IMR-90 (cell line): ENCODE measurements at regions not wholly inside any gene's neighbourhood (a gene's known extent, or its start where the extent isn't known, plus 50 kb on each side); places are given as distances from the start of the nearest gene placed in this dataset.

Experiments used
- ATAC-seq: fragments of 200-7000 bp; cut with Tn5 transposase; 2 replicates; pipeline ENCODE4 v1.9.1; 2020; ENCODE audit warnings: low read depth, mild to moderate bottlenecking, moderate library complexity
- BruUV-seq: library from RNA; stranded (reverse); fragments of 400-500 nt; replicated peaks from 2 replicates; lab custom pipeline; 2021; lab: Mats Ljungman, UMichigan
- CTCF ChIA-PET: fragments of 300-600 bp; formaldehyde crosslinking; extraction: SDS; loops from one replicate; lab custom pipeline; 2021; ENCODE audit warnings: antibody characterized with exemption; lab: Yijun Ruan, JAX
- POLR2A ChIA-PET: fragments of 300-600 bp; sonication (Branson Sonifier 250); formaldehyde crosslinking; loops from one replicate; lab custom pipeline; 2022; ENCODE audit warnings: antibody characterized with exemption; ENCODE audit not compliant: unreplicated experiment; lab: Charles Lee
- DNase-seq: peaks from one replicate; pipeline ENCODE4 v3.0.0; 2013
- H2AFZ ChIP-seq: replicated peaks from 2 replicates; pipeline ENCODE3; 2013; ENCODE audit warnings: low read length, mild to moderate bottlenecking; ENCODE audit not compliant: poor library complexity
- H2AK5ac ChIP-seq: 2 replicates; pipeline ENCODE4 v1.6.1; 2013; ENCODE audit warnings: low read depth, low read length, inconsistent platforms
- H2AK9ac ChIP-seq: replicated peaks from 2 replicates; pipeline ENCODE3; 2013; ENCODE audit warnings: mild to moderate bottlenecking, low read depth, low read length, moderate library complexity; ENCODE audit not compliant: poor library complexity
- H2BK120ac ChIP-seq: 2 replicates; pipeline ENCODE4 v1.6.1; 2013; ENCODE audit warnings: low read depth, low read length, inconsistent platforms
- H2BK15ac ChIP-seq: 3 replicates; pipeline ENCODE4 v1.6.1; 2013; ENCODE audit warnings: low read depth, low read length, inconsistent platforms
- H2BK20ac ChIP-seq: 2 replicates; pipeline ENCODE4 v1.6.1; 2013; ENCODE audit warnings: low read depth, mild to moderate bottlenecking, inconsistent platforms, low read length, moderate library complexity
- H2BK5ac ChIP-seq: 2 replicates; pipeline ENCODE4 v1.6.1; 2013; ENCODE audit warnings: mild to moderate bottlenecking, low read depth, low read length, inconsistent platforms; ENCODE audit not compliant: poor library complexity, severe bottlenecking
- H3K14ac ChIP-seq: replicated peaks from 2 replicates; pipeline ENCODE4 v1.6.1; 2013; ENCODE audit warnings: low read depth, low read length, inconsistent platforms
- H3K18ac ChIP-seq: 2 replicates; pipeline ENCODE4 v1.6.1; 2013; ENCODE audit warnings: low read depth, low read length, control low read depth
- H3K23ac ChIP-seq: 2 replicates; pipeline ENCODE4 v1.6.1; 2013; ENCODE audit warnings: low read depth, low read length, inconsistent platforms
- H3K27ac ChIP-seq: 2 replicates; pipeline ENCODE4 v1.5.1; 2013; ENCODE audit warnings: mild to moderate bottlenecking, control low read depth, low read length; ENCODE audit not compliant: insufficient read depth
- H3K27me3 ChIP-seq: 2 replicates; pipeline ENCODE4 v1.6.1; 2013; ENCODE audit warnings: low read length; ENCODE audit not compliant: control insufficient read depth, insufficient read depth
- H3K36me3 ChIP-seq: 2 replicates; pipeline ENCODE4 v1.6.1; 2013; ENCODE audit warnings: low read length, mixed read lengths; ENCODE audit not compliant: control insufficient read depth, insufficient read depth
- H3K4ac ChIP-seq: 2 replicates; pipeline ENCODE4 v1.6.1; 2013; ENCODE audit warnings: low read depth, low read length, inconsistent platforms
- H3K4me1 ChIP-seq: 2 replicates; pipeline ENCODE4 v1.6.1; 2013; ENCODE audit warnings: low read length, mixed read lengths; ENCODE audit not compliant: control insufficient read depth, insufficient read depth
- H3K4me2 ChIP-seq: 2 replicates; pipeline ENCODE4 v1.6.1; 2013; ENCODE audit warnings: low read depth, mild to moderate bottlenecking, control low read depth, low read length, moderate library complexity
- H3K4me3 ChIP-seq: 2 replicates; pipeline ENCODE4 v1.5.1; 2013; ENCODE audit warnings: low read depth, mild to moderate bottlenecking, control low read depth, low read length, moderate library complexity; ENCODE audit not compliant: insufficient read depth
- H3K56ac ChIP-seq: 2 replicates; pipeline ENCODE4 v1.6.1; 2013; ENCODE audit warnings: low read length, inconsistent platforms; ENCODE audit not compliant: insufficient read depth; ENCODE audit errors: extremely low read depth
- H3K79me1 ChIP-seq, 2 experiments: 2 replicates each; pipeline ENCODE4 v1.6.1; 2013; ENCODE audit warnings: low read length in 2 of 2, inconsistent platforms in 1 of 2, low read depth in 1 of 2
- H3K9ac ChIP-seq: 2 replicates; pipeline ENCODE4 v1.6.1; 2013; ENCODE audit warnings: low read depth, low read length, control low read depth
- H3K9me1 ChIP-seq: 2 replicates; pipeline ENCODE4 v1.6.1; 2013; ENCODE audit warnings: low read length, inconsistent platforms; ENCODE audit not compliant: insufficient read depth
- H3K9me3 ChIP-seq: 2 replicates; pipeline ENCODE4 v1.6.1; 2013; ENCODE audit warnings: low read length; ENCODE audit not compliant: control insufficient read depth, insufficient read depth
- H4K20me1 ChIP-seq: 2 replicates; pipeline ENCODE4 v1.6.1; 2013; ENCODE audit warnings: low read length, inconsistent platforms; ENCODE audit not compliant: insufficient read depth
- H4K5ac ChIP-seq: 2 replicates; pipeline ENCODE4 v1.6.1; 2013; ENCODE audit warnings: mild to moderate bottlenecking, low read depth, low read length, control low read depth
- H4K8ac ChIP-seq, 2 experiments: 2 replicates each; pipeline ENCODE4 v1.6.1; 2013; ENCODE audit warnings: low read depth in 2 of 2, low read length in 2 of 2, control low read depth in 1 of 2, inconsistent platforms in 1 of 2
- H4K91ac ChIP-seq: 2 replicates; pipeline ENCODE4 v1.6.1; 2013; ENCODE audit warnings: low read depth, low read length, inconsistent platforms; ENCODE audit not compliant: insufficient read depth
- CTCF ChIP-seq: conservative IDR thresholded peaks from 2 replicates; pipeline ENCODE4 v1.5.1; 2012; ENCODE audit warnings: mild to moderate bottlenecking, low read depth, low read length, improper control_type of control experiment
- ELK1 ChIP-seq: fragments of 150-350 bp; IDR thresholded peaks from 2 replicates; pipeline ENCODE4 v1.6.1; 2016; ENCODE audit warnings: low read depth, mild to moderate bottlenecking, low read length, moderate library complexity, borderline replicate concordance
- FOS ChIP-seq: fragments of 150-350 bp; IDR thresholded peaks from 2 replicates; pipeline ENCODE4 v1.6.1; 2016; ENCODE audit warnings: low read depth, low read length
- MAFK ChIP-seq: IDR thresholded peaks from 2 replicates; pipeline ENCODE4 v1.6.1; 2012; ENCODE audit warnings: low read depth, low read length, improper control_type of control experiment
- NFE2L2 ChIP-seq: fragments of 150-350 bp; IDR thresholded peaks from 2 replicates; pipeline ENCODE4 v1.6.1; 2016; ENCODE audit warnings: low read depth, mild to moderate bottlenecking, low read length
- RAD21 ChIP-seq: IDR thresholded peaks from 2 replicates; pipeline ENCODE4 v1.6.1; 2012; ENCODE audit warnings: low read length, improper control_type of control experiment
- WGBS, 2 experiments: methylation state at CpG; one replicate each; pipeline versions ENCODE4 v1.1.5 to v1.1.7; 2013; ENCODE audit warnings: missing lambda C conversion rate in 2 of 2; ENCODE audit not compliant: insufficient read length in 1 of 2; ENCODE audit errors: extremely low coverage in 2 of 2; 5-methylcytosine and 5-hydroxymethylcytosine counted together
- dilution Hi-C: fragments of 300-500 bp; cut with HindIII; formaldehyde crosslinking; loops from one replicate; pipeline ENCODE4 v1.14.3; 2018; ENCODE audit warnings: low sequenced_read_pairs; ENCODE audit not compliant: unreplicated experiment
- in situ Hi-C: fragments of 300-500 bp; cut with MboI; formaldehyde crosslinking; loops from 3 replicates; pipeline ENCODE4 v1.14.3; 2019; ENCODE audit warnings: low sequenced_read_pairs, inconsistent platforms, mixed read lengths
- intact Hi-C: fragments of 100-400 bp; cut with micrococcal nuclease; formaldehyde crosslinking; loops from 2 replicates; pipeline ENCODE4 v1.10.0; 2022

GRCh38 chr2:14480120-14480519, 152.4 kb upstream of the LRATD1 start:
- in situ Hi-C loops = no loop called here
- no peaks in the 10 kb centered on the region for H3K4me1 ChIP-seq
- H3K14ac ChIP-seq = no peak overlapping the region
- H2BK120ac ChIP-seq = no peak overlapping the region
- ChIA-PET POLR2A (no interaction called here), CTCF (no interaction called here)
- H3K4me2 ChIP-seq = no peak overlapping the region
- no peak overlapping the region for H3K27ac ChIP-seq
- H3K9me3 ChIP-seq = no peaks in the 10 kb centered on the region
- dilution Hi-C loops = no loop called here
- H4K91ac ChIP-seq = no peak overlapping the region
- H3K4me3 ChIP-seq = no peak overlapping the region
- H4K8ac ChIP-seq = no peak overlapping the region
- no peak overlapping the region for H2BK15ac ChIP-seq
- H3K27me3 ChIP-seq = no peaks in the 10 kb centered on the region
- H2BK5ac ChIP-seq = no peak overlapping the region
- no peak overlapping the region for H4K5ac ChIP-seq
- H3K23ac ChIP-seq = no peak overlapping the region
- H2AK5ac ChIP-seq = no peak overlapping the region
- DNase-seq (no peak), ATAC-seq (no peak)
- TF ChIP-seq FOS (no peak), ELK1 (no peak), NFE2L2 (no peak), RAD21 (no peak), CTCF (no peak), MAFK (no peak)
- no peak overlapping the region for H2AK9ac ChIP-seq
- H3K4ac ChIP-seq = no peak overlapping the region
- H2BK20ac ChIP-seq = no peak overlapping the region
- intact Hi-C loops = no loop called here
- no CpG with 5 or more reads among the region's 2 CpGs for WGBS, 2 experiments
- H3K36me3 ChIP-seq = no peaks in the 10 kb centered on the region
- no peaks in the 10 kb centered on the region for H3K9me1 ChIP-seq
- no peaks in the 10 kb centered on the region for H3K79me1 ChIP-seq
- H2AFZ ChIP-seq = no peak overlapping the region
- H3K9ac ChIP-seq = no peak overlapping the region
- H4K20me1 ChIP-seq = no peaks in the 10 kb centered on the region
- no peak overlapping the region for H3K18ac ChIP-seq
- BruUV-seq = no TSS peak
- no peak overlapping the region for H3K56ac ChIP-seq
